ENCODE measurements at regions not wholly inside any gene's neighbourhood (a gene's known extent, or its start where the extent isn't known, plus 50 kb on each side); places are given as distances from the start of the nearest gene placed in this dataset.
"Not testable (repeated sequence)": the region's sequence is repeated elsewhere in the genome, so short reads cannot be mapped to it uniquely, and the experiment has no call there.

DNA sequence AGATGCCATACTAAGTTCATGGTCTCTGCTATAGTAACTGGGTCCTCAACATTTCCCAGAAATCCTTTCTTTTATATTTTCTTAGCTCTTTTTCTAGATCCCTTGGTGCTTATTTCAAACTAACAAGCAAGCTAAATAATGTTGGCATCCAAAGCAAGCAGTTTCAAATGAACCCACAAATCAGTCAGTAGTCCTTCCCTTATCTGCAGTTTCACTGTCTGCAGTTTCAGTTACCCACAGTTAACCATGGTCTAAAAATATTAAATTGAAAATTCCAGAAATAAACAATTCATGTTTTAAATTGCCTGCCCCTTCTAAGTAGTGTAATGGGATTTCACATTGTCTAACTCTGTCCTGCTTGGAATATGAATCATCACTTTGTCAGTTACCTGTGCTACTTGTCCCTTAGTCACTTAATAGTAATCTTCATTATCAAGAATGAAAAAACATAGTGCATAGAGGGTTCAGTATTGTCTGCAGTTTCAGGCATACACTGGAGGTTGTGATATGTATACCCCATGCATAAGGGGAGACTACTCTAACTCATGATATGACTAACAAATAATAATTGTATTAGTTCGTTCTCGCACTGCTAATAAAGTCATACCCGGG lies 633.7 kb downstream of the MECOM start:
- no peak for DNase-seq

- no peak for DNase-seq
Measured at GRCh38 chr3:169028716-169029115, 634.8 kb downstream of the MECOM start.

GRCh38 chr3:169026543-169027182 lies 636.8 kb downstream of the MECOM start:
- no peak for DNase-seq

GRCh38 chr3:169022457-169022856 lies 641.1 kb downstream of the MECOM start:
- no peak for DNase-seq

- DNase-seq: no peak
Measured at GRCh38 chr3:169020371-169020770, 643.1 kb downstream of the MECOM start.

DNA sequence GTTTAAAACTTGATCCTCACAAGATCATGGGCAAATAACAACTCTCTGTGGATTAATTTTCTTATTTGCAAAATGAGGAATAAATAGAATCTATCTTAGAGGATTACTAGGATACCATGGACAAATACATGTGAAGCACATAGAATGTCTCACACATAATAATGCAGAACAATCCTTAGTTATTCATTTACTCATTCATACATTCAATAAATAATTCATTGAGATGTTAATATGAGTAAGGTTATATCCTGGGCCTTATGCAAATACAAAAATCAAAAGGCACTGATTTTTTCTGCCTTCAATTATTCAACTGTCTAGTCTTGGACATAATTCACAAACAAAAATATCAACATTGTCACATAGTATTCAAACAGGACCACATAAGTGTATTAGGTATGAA lies 654.1 kb downstream of the MECOM start:
- no peak for DNase-seq

GRCh38 chr3:169008776-169009358 lies 654.6 kb downstream of the MECOM start:
- DNase-seq: no peak

GRCh38 chr3:169007145-169007544 lies 656.4 kb downstream of the MECOM start:
- no peak for DNase-seq

GRCh38 chr3:169006398-169006797 lies 657.1 kb downstream of the MECOM start:
- not testable (repeated sequence) for DNase-seq

GRCh38 chr3:169002689-169003088 lies 660.8 kb downstream of the MECOM start:
- no peak for DNase-seq

DNA sequence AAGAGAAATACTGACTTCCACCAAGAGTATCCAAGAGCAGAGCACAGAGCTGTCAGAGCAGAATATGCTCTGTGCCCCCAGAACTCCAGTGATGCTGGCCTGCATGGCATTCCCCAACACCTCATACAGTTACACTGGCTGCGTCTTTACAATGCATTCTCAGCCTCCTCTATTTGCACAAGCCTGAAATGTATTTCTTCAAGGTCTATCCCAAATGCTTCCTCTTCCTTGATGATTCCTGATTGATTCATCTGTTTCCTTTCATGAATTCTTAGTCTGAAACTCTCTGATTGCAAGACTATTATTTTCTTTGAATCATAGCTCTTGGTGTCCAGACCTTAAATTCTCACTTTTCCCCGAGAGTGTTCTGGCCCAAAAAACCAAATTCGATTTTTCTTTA lies 664.7 kb downstream of the MECOM start:
- DNase-seq: no peak

- no peak for DNase-seq
Measured at GRCh38 chr3:168997488-168997887, 666.0 kb downstream of the MECOM start.

- DNase-seq: no peak
Measured at GRCh38 chr3:168996622-168997021, 666.9 kb downstream of the MECOM start.

- no peak for DNase-seq
Measured at GRCh38 chr3:168995129-168995528, 668.4 kb downstream of the MECOM start.

DNA sequence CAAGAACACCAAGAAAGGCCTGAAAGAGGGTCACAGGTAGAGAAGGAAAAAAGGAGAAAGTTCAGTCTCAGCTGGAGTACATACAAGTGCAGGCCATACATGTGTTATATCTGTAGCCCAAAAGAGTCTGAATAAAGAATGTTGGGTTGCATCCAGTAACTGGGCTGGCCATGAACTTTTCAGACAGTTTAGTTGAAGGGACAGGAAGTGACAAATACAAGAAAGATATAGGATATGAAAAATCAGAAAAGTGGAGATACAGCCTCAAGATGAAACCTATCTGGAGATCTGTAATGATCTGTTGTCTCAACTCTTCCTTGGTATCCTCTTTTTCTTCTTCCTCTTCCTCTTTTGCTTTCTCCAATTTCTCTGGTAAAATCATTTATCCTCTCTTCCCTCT lies 671.7 kb downstream of the MECOM start:
- no peak for DNase-seq

- no peak for DNase-seq
Measured at GRCh38 chr3:168990621-168991020, 672.9 kb downstream of the MECOM start.

GRCh38 chr3:168990134-168990533 lies 673.4 kb downstream of the MECOM start:
- DNase-seq: no peak

DNA sequence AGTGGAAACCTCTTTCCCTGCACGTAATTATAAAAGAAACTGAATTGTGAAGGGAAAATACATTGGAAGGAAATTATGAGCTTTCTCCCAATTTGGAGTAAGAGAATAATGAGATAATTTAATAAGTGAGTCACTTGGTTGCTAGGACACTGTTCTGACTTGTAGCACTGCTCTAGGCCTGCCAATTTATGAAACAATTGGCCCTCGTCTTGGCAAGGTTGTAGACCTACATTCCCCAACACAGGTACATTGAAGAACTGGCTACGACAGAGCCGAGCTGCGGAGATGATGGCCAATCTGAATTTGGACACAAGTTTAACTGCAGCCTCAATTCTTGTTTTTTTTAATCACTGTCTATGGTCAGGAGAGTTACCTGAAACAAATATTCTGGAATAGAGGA lies 674.1 kb downstream of the MECOM start:
- DNase-seq: no peak

GRCh38 chr3:168988853-168989252 lies 674.7 kb downstream of the MECOM start:
- no peak for DNase-seq

GRCh38 chr3:168984872-168985271 lies 678.6 kb downstream of the MECOM start:
- DNase-seq: no peak

DNA sequence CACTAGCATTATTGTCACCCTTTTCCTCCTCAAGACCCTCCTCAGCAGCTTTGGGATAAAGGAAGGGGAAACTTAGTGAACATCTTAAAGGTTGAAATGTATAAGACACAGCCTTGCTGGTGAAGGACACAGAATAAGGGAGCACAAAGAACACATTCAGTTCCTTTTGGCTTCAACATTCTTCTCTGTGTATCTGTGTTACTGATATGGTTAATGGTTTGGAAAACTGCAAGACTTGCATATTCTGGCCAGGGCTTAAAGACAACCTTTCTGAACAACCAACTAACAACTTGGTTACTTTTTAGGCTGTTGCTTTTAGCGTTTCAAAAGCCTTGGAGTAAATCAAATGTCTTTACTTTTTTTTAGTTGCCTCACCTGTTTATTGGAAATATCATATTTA lies 680.5 kb downstream of the MECOM start:
- no peak for DNase-seq

- DNase-seq: no peak
Measured at GRCh38 chr3:168981396-168981795, 682.1 kb downstream of the MECOM start.

- DNase-seq: no peak
Measured at GRCh38 chr3:168977716-168978374, 685.7 kb downstream of the MECOM start.

- no peak for DNase-seq
Measured at GRCh38 chr3:168976969-168977368, 686.5 kb downstream of the MECOM start.
